GM21423 (cell line): ENCODE measurements at regions not wholly inside any gene's neighbourhood (a gene's known extent, or its start where the extent isn't known, plus 50 kb on each side); places are given as distances from the start of the nearest gene placed in this dataset.

Experiments
- ATAC-seq: cut with Tn5 transposase; IDR thresholded peaks from one replicate; pipeline ENCODE4 v1.9.1; 2021; ENCODE audit warnings: mild to moderate bottlenecking, moderate library complexity; ENCODE audit not compliant: unreplicated experiment

- no peak for ATAC-seq
These were observed 83.0 kb downstream of the CXCL12 start for GRCh38 chr10:44301781-44302355.

- ATAC-seq, result no peak
These were observed 83.9 kb downstream of the CXCL12 start for GRCh38 chr10:44300666-44301649.

GRCh38 chr10:44298713-44299112 is 86.2 kb downstream of the CXCL12 start:
- ATAC-seq, result no peak

- no peak for ATAC-seq
These were observed 86.9 kb downstream of the CXCL12 start for GRCh38 chr10:44297963-44298362.

- ATAC-seq, result no peak
These were observed 89.2 kb downstream of the CXCL12 start for GRCh38 chr10:44295644-44296241.

- ATAC-seq, result no peak
These were observed 90.0 kb downstream of the CXCL12 start for GRCh38 chr10:44294726-44295412.

GRCh38 chr10:44293842-44294241 is 91.1 kb downstream of the CXCL12 start:
- ATAC-seq, result no peak

GRCh38 chr10:44293306-44293778 is 91.6 kb downstream of the CXCL12 start:
- ATAC-seq, result no peak

- no peak for ATAC-seq
These were observed 92.4 kb downstream of the CXCL12 start for GRCh38 chr10:44292390-44293002.

- no peak for ATAC-seq
These were observed 93.8 kb downstream of the CXCL12 start for GRCh38 chr10:44291091-44291490.

GRCh38 chr10:44289125-44289524 is 95.8 kb downstream of the CXCL12 start:
- ATAC-seq, result no peak

GRCh38 chr10:44287408-44287807 is 97.5 kb downstream of the CXCL12 start:
- no peak for ATAC-seq

- ATAC-seq, result no peak
These were observed 100.5 kb downstream of the CXCL12 start for GRCh38 chr10:44284198-44285084.

GRCh38 chr10:44282626-44283300 is 102.1 kb downstream of the CXCL12 start:
- ATAC-seq, result no peak

- ATAC-seq, result no peak
These were observed 103.2 kb downstream of the CXCL12 start for GRCh38 chr10:44281662-44282061.

- no peak for ATAC-seq
These were observed 103.7 kb downstream of the CXCL12 start for GRCh38 chr10:44281089-44281613.

- ATAC-seq, result no peak
These were observed 104.5 kb downstream of the CXCL12 start for GRCh38 chr10:44280226-44281014.
